Uterus (tissue), 2 donors: ENCODE measurements at regions not wholly inside any gene's neighbourhood (a gene's known extent, or its start where the extent isn't known, plus 50 kb on each side); places are given as distances from the start of the nearest gene placed in this dataset.

Experiments
- POLR2A ChIP-seq, 2 donors: fragments of 450-650 bp; IDR thresholded peaks; one replicate each; pipeline ENCODE4 v1.6.1; 2016; ENCODE audit warnings: antibody characterized with exemption in 2 of 2, mild to moderate bottlenecking in 1 of 2, moderate library complexity in 1 of 2
- TF ChIP-seq, protein P1 (sequence below), 4 experiments: fragments of 200-600 bp in 2 of 4; fragments of 450-650 bp in 2 of 4; sonication (generic) in 2 of 4; IDR thresholded peaks; one replicate each; pipeline ENCODE4 v1.5.1; 2016 to 2019; ENCODE audit warnings: antibody characterized with exemption in 4 of 4, mild to moderate bottlenecking in 2 of 4, moderate library complexity in 1 of 4

DNA sequence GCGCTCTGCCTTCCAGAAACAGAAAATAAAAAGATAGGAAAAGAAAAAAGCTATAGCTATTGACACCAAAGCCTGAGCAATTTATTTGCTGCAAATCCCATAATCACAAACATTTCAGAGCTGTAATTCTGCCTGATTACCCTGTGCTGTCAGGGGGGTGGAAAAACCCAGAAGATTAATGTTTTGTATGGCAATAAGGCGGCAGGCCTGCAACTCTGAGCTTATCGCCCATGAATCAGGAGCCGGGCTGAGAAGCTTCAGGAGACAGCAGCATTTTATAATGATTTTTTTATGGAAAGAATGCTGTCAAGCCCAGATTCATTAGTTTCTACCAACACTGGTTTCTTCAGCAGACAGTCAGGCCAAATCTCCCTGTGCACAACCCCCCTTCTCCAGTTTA is 82.6 kb upstream of the TMEM164 start:
- TF ChIP-seq, protein P1, sequence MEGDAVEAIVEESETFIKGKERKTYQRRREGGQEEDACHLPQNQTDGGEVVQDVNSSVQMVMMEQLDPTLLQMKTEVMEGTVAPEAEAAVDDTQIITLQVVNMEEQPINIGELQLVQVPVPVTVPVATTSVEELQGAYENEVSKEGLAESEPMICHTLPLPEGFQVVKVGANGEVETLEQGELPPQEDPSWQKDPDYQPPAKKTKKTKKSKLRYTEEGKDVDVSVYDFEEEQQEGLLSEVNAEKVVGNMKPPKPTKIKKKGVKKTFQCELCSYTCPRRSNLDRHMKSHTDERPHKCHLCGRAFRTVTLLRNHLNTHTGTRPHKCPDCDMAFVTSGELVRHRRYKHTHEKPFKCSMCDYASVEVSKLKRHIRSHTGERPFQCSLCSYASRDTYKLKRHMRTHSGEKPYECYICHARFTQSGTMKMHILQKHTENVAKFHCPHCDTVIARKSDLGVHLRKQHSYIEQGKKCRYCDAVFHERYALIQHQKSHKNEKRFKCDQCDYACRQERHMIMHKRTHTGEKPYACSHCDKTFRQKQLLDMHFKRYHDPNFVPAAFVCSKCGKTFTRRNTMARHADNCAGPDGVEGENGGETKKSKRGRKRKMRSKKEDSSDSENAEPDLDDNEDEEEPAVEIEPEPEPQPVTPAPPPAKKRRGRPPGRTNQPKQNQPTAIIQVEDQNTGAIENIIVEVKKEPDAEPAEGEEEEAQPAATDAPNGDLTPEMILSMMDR (IDR thresholded peaks at IDR 0.05) = no peak
- no peak for TF ChIP-seq POLR2A (IDR thresholded peaks at IDR 0.05)
